HCT116 (cell line): ENCODE measurements at regions not wholly inside any gene's neighbourhood (a gene's known extent, or its start where the extent isn't known, plus 50 kb on each side); places are given as distances from the start of the nearest gene placed in this dataset.

Experiments used
- ATAC-seq: fragments of 200-7000 bp; cut with Tn5 transposase; 2 replicates; pipeline ENCODE4 v1.9.1; 2020; ENCODE audit warnings: mild to moderate bottlenecking, moderate library complexity
- BruUV-seq: library from RNA; stranded (reverse); fragments of 400-500 nt; replicated peaks from 2 replicates; lab custom pipeline; 2021; lab: Mats Ljungman, UMichigan
- CTCF ChIA-PET: fragments of 300-600 bp; sonication (Branson Sonifier 250); formaldehyde crosslinking; loops from one replicate; lab custom pipeline; 2021; ENCODE audit warnings: antibody characterized with exemption; lab: Charles Lee
- POLR2A ChIA-PET: fragments of 300-600, 350-600 bp; sonication (Branson Sonifier 250); formaldehyde crosslinking; loops from one replicate; lab custom pipeline; 2021; ENCODE audit warnings: antibody characterized with exemption; lab: Charles Lee
- RAD21 ChIA-PET, 2 experiments: fragments of 300-600 bp; sonication (Branson Sonifier 250); formaldehyde crosslinking; loops; one replicate each; lab custom pipeline; 2023; ENCODE audit warnings: low total read pairs in 2 of 2; ENCODE audit not compliant: uncharacterized antibody in 2 of 2, unreplicated experiment in 2 of 2, low non-redundant PET in 1 of 2; lab: Charles Lee
- DNase-seq: peaks from one replicate; pipeline ENCODE4 v3.0.0-alpha.2; 2010; ENCODE audit warnings: low read depth, low spot score
- H2AFZ ChIP-seq: fragments of 200-600 bp; shearing (Covaris generic), sonication (generic); 2 replicates; pipeline ENCODE4 v1.6.1; 2017; ENCODE audit warnings: low read depth, mixed run types, mixed read lengths, antibody characterized with exemption, low read length; ENCODE audit not compliant: poor library complexity, severe bottlenecking
- H3K27ac ChIP-seq: 2 replicates; pipeline ENCODE4 v1.5.1; 2012; ENCODE audit warnings: low read depth, low read length
- H3K27me3 ChIP-seq: fragments of 200-600 bp; sonication (generic); 2 replicates; pipeline ENCODE4 v1.6.1; 2016; ENCODE audit warnings: mixed run types, low read length, mixed read lengths; ENCODE audit not compliant: insufficient read depth
- H3K36me3 ChIP-seq, 2 experiments: fragments of 200-500 bp in 1 of 2; fragments of 200-600 bp in 1 of 2; sonication (Bioruptor generic) in 1 of 2; sonication (generic) in 1 of 2; 2 replicates each; pipeline versions ENCODE4 v1.5.1 to v1.6.1; 2014 to 2016; ENCODE audit warnings: low read length in 2 of 2, inconsistent platforms in 1 of 2, mixed read lengths in 1 of 2, mixed run types in 1 of 2; ENCODE audit not compliant: insufficient read depth in 2 of 2, control insufficient read depth in 1 of 2
- H3K4me1 ChIP-seq, 2 experiments: fragments of 200-600 bp in 1 of 2; sonication (generic) in 1 of 2; 2 replicates each; pipeline versions ENCODE4 v1.5.1 to v1.6.1; 2012 to 2017; ENCODE audit warnings: low read length in 2 of 2, inconsistent platforms in 1 of 2, mild to moderate bottlenecking in 1 of 2, mixed read lengths in 1 of 2, mixed run types in 1 of 2, moderate library complexity in 1 of 2; ENCODE audit not compliant: insufficient read depth in 2 of 2, control insufficient read depth in 1 of 2
- H3K4me2 ChIP-seq: fragments of 200-600 bp; sonication (generic); 2 replicates; pipeline ENCODE4 v1.6.1; 2017; ENCODE audit warnings: mixed run types, low read length, mixed read lengths
- H3K4me3 ChIP-seq, 2 experiments: fragments of 200-600 bp in 1 of 2; sonication (generic) in 1 of 2; replicated peaks in 1 of 2; 2 replicates each; pipeline ENCODE4 v1.5.1; 2011 to 2016; ENCODE audit warnings: low read length in 2 of 2, control low read depth in 1 of 2, low read depth in 1 of 2, mild to moderate bottlenecking in 1 of 2, mixed read lengths in 1 of 2, mixed run types in 1 of 2
- H3K79me2 ChIP-seq: fragments of 200-600 bp; sonication (generic); 2 replicates; pipeline ENCODE4 v1.6.1; 2017; ENCODE audit warnings: mild to moderate bottlenecking, mixed run types, low read length, moderate library complexity, mixed read lengths; ENCODE audit not compliant: insufficient read depth
- H3K9ac ChIP-seq: fragments of 200-600 bp; sonication (generic); 2 replicates; pipeline ENCODE4 v1.6.1; 2016; ENCODE audit warnings: low read length, mixed read lengths
- H3K9me2 ChIP-seq: fragments of 200-600 bp; sonication (generic), shearing (Covaris generic); 2 replicates; pipeline ENCODE4 v1.6.1; 2017; ENCODE audit warnings: mixed run types, mild to moderate bottlenecking, moderate library complexity; ENCODE audit not compliant: insufficient read depth
- H3K9me3 ChIP-seq, 2 experiments: fragments of 200-500 bp in 1 of 2; fragments of 200-600 bp in 1 of 2; sonication (Bioruptor generic) in 1 of 2; sonication (generic) in 1 of 2; 2 replicates each; pipeline ENCODE4 v1.6.1; 2014 to 2017; ENCODE audit warnings: low read length in 2 of 2, mixed read lengths in 2 of 2, inconsistent platforms in 1 of 2, low read depth in 1 of 2, mild to moderate bottlenecking in 1 of 2, mixed run types in 1 of 2, moderate library complexity in 1 of 2; ENCODE audit not compliant: control insufficient read depth in 1 of 2, insufficient read depth in 1 of 2
- H4K20me1 ChIP-seq: fragments of 200-600 bp; sonication (generic), shearing (Covaris generic); 2 replicates; pipeline ENCODE4 v1.6.1; 2017; ENCODE audit warnings: mixed run types, mild to moderate bottlenecking, moderate library complexity; ENCODE audit not compliant: insufficient read depth
- EGR1 ChIP-seq: IDR thresholded peaks from 2 replicates; pipeline ENCODE4 v1.6.1; 2012; ENCODE audit warnings: low read depth
- FOSL1 ChIP-seq: IDR thresholded peaks from 2 replicates; pipeline ENCODE4 v1.6.1; 2012; ENCODE audit warnings: low read depth
- POLR2A ChIP-seq: IDR thresholded peaks from 2 replicates; pipeline ENCODE4 v1.7.0; 2011; ENCODE audit warnings: borderline replicate concordance; ENCODE audit not compliant: insufficient read depth, insufficient read length; ENCODE audit errors: extremely low read depth
- YY1 ChIP-seq: IDR thresholded peaks from 2 replicates; pipeline ENCODE4 v1.6.1; 2011; ENCODE audit warnings: low read length, low read depth, moderate library complexity, mild to moderate bottlenecking; ENCODE audit not compliant: insufficient replicate concordance; ENCODE audit errors: extremely low read depth
- intact Hi-C: fragments of 100-400 bp; cut with micrococcal nuclease; formaldehyde crosslinking; loops from 2 replicates; pipeline ENCODE4 v1.10.0; 2022
- TF ChIP-seq, protein P1 (sequence below): IDR thresholded peaks from 2 replicates; pipeline ENCODE4 v1.6.1; 2012
- TF ChIP-seq, protein P2 (sequence below): IDR thresholded peaks from 2 replicates; pipeline ENCODE4 v1.6.1; 2011; ENCODE audit warnings: mild to moderate bottlenecking, low read length, moderate library complexity; ENCODE audit not compliant: insufficient replicate concordance; ENCODE audit errors: extremely low read depth

DNA sequence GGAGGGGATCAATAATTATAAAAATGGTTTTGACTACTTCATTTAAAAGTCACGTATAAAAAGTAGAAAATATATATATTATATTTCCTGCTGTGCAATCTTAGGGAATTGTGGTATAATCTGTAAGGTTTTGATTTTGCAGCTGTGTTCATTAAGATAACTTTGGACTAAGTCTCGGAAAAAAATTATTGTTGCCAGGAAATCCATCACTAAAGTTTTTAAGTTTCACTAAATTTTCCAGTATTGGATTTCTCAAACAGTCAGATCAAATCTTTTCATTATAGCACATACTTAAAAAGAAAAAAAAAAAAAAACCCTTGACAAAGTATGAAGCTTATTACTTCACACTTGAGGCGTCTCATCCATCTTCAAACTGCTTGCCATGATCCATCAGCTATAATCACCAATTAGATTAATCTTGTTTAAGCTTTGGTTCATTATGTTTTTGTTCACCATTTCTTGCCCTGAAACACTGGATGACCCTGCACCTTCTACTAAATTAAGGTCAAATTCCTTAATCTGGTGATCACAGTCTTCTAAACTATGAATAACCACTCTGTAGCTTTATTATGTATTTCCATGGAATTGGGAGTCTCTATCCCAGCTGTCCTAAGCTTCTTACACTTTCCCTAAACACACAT is 326.6 kb upstream of the COL3A1 start (continued):
- no peak for TF ChIP-seq POLR2A
- TF ChIP-seq YY1 = no peak

DNA sequence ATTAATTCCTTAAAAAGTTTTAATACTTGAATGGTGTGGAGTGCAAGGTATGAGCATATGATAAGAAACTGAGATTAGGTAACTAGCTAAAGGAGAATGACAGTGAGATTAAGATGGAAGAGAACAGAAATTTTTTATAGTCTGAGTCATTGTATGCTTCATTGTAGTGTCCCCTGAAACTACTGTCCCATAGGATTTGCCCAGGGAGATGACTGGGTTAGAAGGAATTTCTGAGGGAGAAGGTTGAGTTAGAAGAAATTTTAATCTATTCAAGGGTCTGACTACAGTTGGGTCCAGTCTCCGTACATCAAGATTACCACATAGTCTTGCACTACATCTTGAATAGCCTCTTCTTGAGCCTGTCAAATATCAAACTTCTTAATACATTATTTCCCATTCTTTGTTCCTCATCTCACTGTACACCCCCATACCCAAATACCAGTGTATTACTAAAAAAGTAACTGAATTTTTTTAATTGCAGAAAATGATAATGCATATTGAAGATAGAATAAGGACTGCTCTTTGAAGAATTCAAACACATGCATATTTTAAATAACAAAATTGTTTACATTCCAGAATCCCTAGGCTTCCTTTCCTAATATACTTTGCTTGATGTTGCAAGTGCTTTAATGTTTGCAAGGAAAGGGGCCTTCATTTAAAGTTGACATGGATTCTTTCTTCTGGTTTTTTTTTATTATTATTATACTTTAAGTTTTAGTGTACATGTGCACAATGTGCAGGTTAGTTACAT is 314.3 kb upstream of the COL3A1 start:
- H3K4me1 ChIP-seq = peaks cover 0 to 7% of the 10 kb centered on the region in 2 experiments; a peak in 2 of 4 replicates
- H3K36me3 ChIP-seq = no peaks in the 10 kb centered on the region
- H3K4me3 ChIP-seq = no peak overlapping the region
- no peak overlapping the region for H2AFZ ChIP-seq
- ATAC-seq = peak; percentile 73
- intact Hi-C loops = no loop called here
- no peak overlapping the region for H3K9ac ChIP-seq
- ChIA-PET RAD21 (no interaction called here), POLR2A (no interaction called here), CTCF (no interaction called here)
- H3K9me3 ChIP-seq = no peaks in the 10 kb centered on the region
- H3K4me2 ChIP-seq = peak overlapping the region; percentile 29; the same call in 1 of the 2 replicates
- no TSS peak for BruUV-seq
- H3K27me3 ChIP-seq = no peaks in the 10 kb centered on the region
- H3K79me2 ChIP-seq = no peaks in the 10 kb centered on the region
- no peak overlapping the region for H3K27ac ChIP-seq
- H4K20me1 ChIP-seq = no peaks in the 10 kb centered on the region
- peak; percentile 7 for DNase-seq
- TF ChIP-seq, protein P1, sequence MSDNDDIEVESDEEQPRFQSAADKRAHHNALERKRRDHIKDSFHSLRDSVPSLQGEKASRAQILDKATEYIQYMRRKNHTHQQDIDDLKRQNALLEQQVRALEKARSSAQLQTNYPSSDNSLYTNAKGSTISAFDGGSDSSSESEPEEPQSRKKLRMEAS = no peak
- no peak for TF ChIP-seq EGR1
- TF ChIP-seq FOSL1 = peak; percentile 31; the same call in 1 of the 2 replicates
- TF ChIP-seq, protein P2, sequence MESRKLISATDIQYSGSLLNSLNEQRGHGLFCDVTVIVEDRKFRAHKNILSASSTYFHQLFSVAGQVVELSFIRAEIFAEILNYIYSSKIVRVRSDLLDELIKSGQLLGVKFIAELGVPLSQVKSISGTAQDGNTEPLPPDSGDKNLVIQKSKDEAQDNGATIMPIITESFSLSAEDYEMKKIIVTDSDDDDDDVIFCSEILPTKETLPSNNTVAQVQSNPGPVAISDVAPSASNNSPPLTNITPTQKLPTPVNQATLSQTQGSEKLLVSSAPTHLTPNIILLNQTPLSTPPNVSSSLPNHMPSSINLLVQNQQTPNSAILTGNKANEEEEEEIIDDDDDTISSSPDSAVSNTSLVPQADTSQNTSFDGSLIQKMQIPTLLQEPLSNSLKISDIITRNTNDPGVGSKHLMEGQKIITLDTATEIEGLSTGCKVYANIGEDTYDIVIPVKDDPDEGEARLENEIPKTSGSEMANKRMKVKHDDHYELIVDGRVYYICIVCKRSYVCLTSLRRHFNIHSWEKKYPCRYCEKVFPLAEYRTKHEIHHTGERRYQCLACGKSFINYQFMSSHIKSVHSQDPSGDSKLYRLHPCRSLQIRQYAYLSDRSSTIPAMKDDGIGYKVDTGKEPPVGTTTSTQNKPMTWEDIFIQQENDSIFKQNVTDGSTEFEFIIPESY = no peak
- H3K9me2 ChIP-seq = no peaks in the 10 kb centered on the region
